BLaER1 treated with 17β-estradiol and CSF1 and Interleukin-3, amounts not matched to agents 10 nM and 100 nM (cell line): ENCODE measurements at regions not wholly inside any gene's neighbourhood (a gene's known extent, or its start where the extent isn't known, plus 50 kb on each side); places are given as distances from the start of the nearest gene placed in this dataset.

Source experiments
- H3K27ac ChIP-seq, 11 experiments: shearing (Covaris generic); formaldehyde crosslinking; 2 replicates each; pipeline ENCODE4 v1.8.1; 2022
- H3K27me3 ChIP-seq, 11 experiments: shearing (Covaris generic); formaldehyde crosslinking; 2 replicates each; pipeline ENCODE4 v1.8.1; 2022
- H3K36me3 ChIP-seq, 11 experiments: shearing (Covaris generic); formaldehyde crosslinking; 2 replicates each; pipeline ENCODE4 v1.8.1; 2022
- H3K4me1 ChIP-seq, 10 experiments: shearing (Covaris generic); formaldehyde crosslinking; 2 replicates each; pipeline ENCODE4 v1.8.1; 2022
- H3K4me2 ChIP-seq, 11 experiments: shearing (Covaris generic); formaldehyde crosslinking; 2 replicates each; pipeline ENCODE4 v1.8.1; 2022
- H3K4me3 ChIP-seq, 10 experiments: shearing (Covaris generic); formaldehyde crosslinking; 2 replicates each; pipeline ENCODE4 v1.8.1; 2022
- H3K9ac ChIP-seq, 11 experiments: shearing (Covaris generic); formaldehyde crosslinking; 2 replicates each; pipeline ENCODE4 v1.8.1; 2022
- H3K9me3 ChIP-seq, 11 experiments: shearing (Covaris generic); formaldehyde crosslinking; replicated peaks in 1 of 11; 2 replicates each; pipeline ENCODE4 v1.8.1; 2022
- H4K20me1 ChIP-seq, 11 experiments: shearing (Covaris generic); formaldehyde crosslinking; 2 replicates each; pipeline ENCODE4 v1.8.1; 2022
- Cebpa-rat ChIP-seq, 11 experiments: shearing (Covaris generic); IDR thresholded peaks; 2 replicates each; pipeline ENCODE4 v1.8.1; 2022

GRCh38 chr14:100981809-100982208, 78.3 kb upstream of the RTL1 start:
- Histone ChIP-seq H3K4me2 (no peak overlapping the region), H4K20me1 (no peaks in the 10 kb centered on the region), H3K4me1 (no peaks in the 10 kb centered on the region), H3K9me3 (no peaks in the 10 kb centered on the region), H3K4me3 (no peak overlapping the region), H3K27me3 (no peaks in the 10 kb centered on the region), H3K27ac (no peak overlapping the region), H3K9ac (no peak overlapping the region), H3K36me3 (no peaks in the 10 kb centered on the region)
- TF ChIP-seq Cebpa-rat (IDR thresholded peaks at IDR 0.05): no peak

GRCh38 chr14:100982353-100982752, 78.8 kb upstream of the RTL1 start:
- Histone ChIP-seq H3K9me3 (no peaks in the 10 kb centered on the region), H3K27ac (no peak overlapping the region), H3K27me3 (no peaks in the 10 kb centered on the region), H3K4me2 (no peak overlapping the region), H3K4me1 (no peaks in the 10 kb centered on the region), H3K36me3 (no peaks in the 10 kb centered on the region), H3K4me3 (no peak overlapping the region), H3K9ac (no peak overlapping the region), H4K20me1 (no peaks in the 10 kb centered on the region)
- TF ChIP-seq Cebpa-rat (IDR thresholded peaks at IDR 0.05): no peak

GRCh38 chr14:100982762-100983161, 79.2 kb upstream of the RTL1 start:
- H3K4me3 ChIP-seq: no peak overlapping the region

GRCh38 chr14:100983710-100984109, 80.2 kb upstream of the RTL1 start:
- Histone ChIP-seq H3K27ac (no peak overlapping the region), H3K36me3 (no peaks in the 10 kb centered on the region), H3K4me2 (no peak overlapping the region)

More at GRCh38 chr14:100982762-100983161, 79.2 kb upstream of the RTL1 start:
- H3K9ac ChIP-seq: no peak overlapping the region
- no peaks in the 10 kb centered on the region for H4K20me1 ChIP-seq
- no peak overlapping the region for H3K27ac ChIP-seq
- no peak overlapping the region for H3K4me2 ChIP-seq
- H3K9me3 ChIP-seq: no peaks in the 10 kb centered on the region
- TF ChIP-seq Cebpa-rat (IDR thresholded peaks at IDR 0.05): no peak
- H3K4me1 ChIP-seq: no peaks in the 10 kb centered on the region
- H3K36me3 ChIP-seq: no peaks in the 10 kb centered on the region
- H3K27me3 ChIP-seq: no peaks in the 10 kb centered on the region

GRCh38 chr14:100988011-100988410, 84.5 kb upstream of the RTL1 start:
- no peak overlapping the region for H3K27ac ChIP-seq
- H4K20me1 ChIP-seq: no peaks in the 10 kb centered on the region
- H3K4me3 ChIP-seq: no peak overlapping the region
- no peak for TF ChIP-seq Cebpa-rat (IDR thresholded peaks at IDR 0.05)
- H3K27me3 ChIP-seq: no peaks in the 10 kb centered on the region
- H3K4me1 ChIP-seq: no peaks in the 10 kb centered on the region; a peak in 1 of 20 replicates
- H3K9me3 ChIP-seq: no peaks in the 10 kb centered on the region
- H3K9ac ChIP-seq: no peak overlapping the region
- H3K4me2 ChIP-seq: no peak overlapping the region
- H3K36me3 ChIP-seq: no peaks in the 10 kb centered on the region

More at GRCh38 chr14:100983710-100984109, 80.2 kb upstream of the RTL1 start:
- no peak overlapping the region for H3K4me3 ChIP-seq
- H3K27me3 ChIP-seq: no peaks in the 10 kb centered on the region
- no peaks in the 10 kb centered on the region for H3K4me1 ChIP-seq
- H3K9ac ChIP-seq: no peak overlapping the region
- no peaks in the 10 kb centered on the region for H4K20me1 ChIP-seq
- H3K9me3 ChIP-seq: no peaks in the 10 kb centered on the region
- no peak for TF ChIP-seq Cebpa-rat (IDR thresholded peaks at IDR 0.05)

- Histone ChIP-seq H3K4me2 (no peak overlapping the region), H3K27me3 (no peaks in the 10 kb centered on the region), H3K27ac (no peak overlapping the region), H3K9ac (no peak overlapping the region), H3K4me3 (no peak overlapping the region), H4K20me1 (no peaks in the 10 kb centered on the region), H3K9me3 (no peaks in the 10 kb centered on the region), H3K36me3 (no peaks in the 10 kb centered on the region), H3K4me1 (no peaks in the 10 kb centered on the region; a peak in 1 of 20 replicates)
- TF ChIP-seq Cebpa-rat (IDR thresholded peaks at IDR 0.05): no peak
Measured at GRCh38 chr14:100988411-100988900, 84.9 kb upstream of the RTL1 start.

GRCh38 chr14:100988956-100989355, 85.4 kb upstream of the RTL1 start:
- Histone ChIP-seq H3K4me2 (no peak overlapping the region), H3K4me3 (no peak overlapping the region), H4K20me1 (no peaks in the 10 kb centered on the region), H3K36me3 (no peaks in the 10 kb centered on the region), H3K27me3 (no peaks in the 10 kb centered on the region), H3K9me3 (no peaks in the 10 kb centered on the region), H3K4me1 (peaks cover 0 to 2% (median 0%) of the 10 kb centered on the region in 10 experiments; a peak in 3 of 20 replicates), H3K27ac (no peak overlapping the region), H3K9ac (no peak overlapping the region)
- no peak for TF ChIP-seq Cebpa-rat (IDR thresholded peaks at IDR 0.05)

- H3K27me3 ChIP-seq: no peaks in the 10 kb centered on the region
- no peak for TF ChIP-seq Cebpa-rat (IDR thresholded peaks at IDR 0.05)
- no peak overlapping the region for H3K4me3 ChIP-seq
- H4K20me1 ChIP-seq: no peaks in the 10 kb centered on the region
- H3K4me2 ChIP-seq: no peak overlapping the region
- H3K9ac ChIP-seq: no peak overlapping the region
- H3K4me1 ChIP-seq: peaks cover 0 to 9% (median 0%) of the 10 kb centered on the region in 10 experiments; a peak in 4 of 20 replicates
- H3K36me3 ChIP-seq: no peaks in the 10 kb centered on the region
- H3K9me3 ChIP-seq: 0 out of 22 replicates have a peak, but pooled peaks cover 0 to 4% (median 0%) of the 10 kb centered on the region in 11 experiments
- H3K27ac ChIP-seq: no peak overlapping the region
Measured at GRCh38 chr14:100989924-100990323, 86.4 kb upstream of the RTL1 start.

GRCh38 chr14:100994082-100994481, 90.6 kb upstream of the RTL1 start:
- no peak overlapping the region for H3K4me3 ChIP-seq
- no peaks in the 10 kb centered on the region for H4K20me1 ChIP-seq
- H3K9me3 ChIP-seq: peaks cover 0 to 4% (median 0%) of the 10 kb centered on the region in 11 experiments; a peak in 2 of 22 replicates
- peak overlapping the region in 3 of 11 experiments; percentile 11 to 25 (median 24); a peak in 3 of 22 replicates for H3K4me2 ChIP-seq
- H3K36me3 ChIP-seq: no peaks in the 10 kb centered on the region
- H3K9ac ChIP-seq: no peak overlapping the region
- H3K4me1 ChIP-seq: peaks cover 0 to 9% (median 0%) of the 10 kb centered on the region in 10 experiments; a peak in 4 of 20 replicates
- no peaks in the 10 kb centered on the region for H3K27me3 ChIP-seq
- no peak overlapping the region; a peak in 1 of 22 replicates for H3K27ac ChIP-seq
- TF ChIP-seq Cebpa-rat (IDR thresholded peaks at IDR 0.05): no peak

GRCh38 chr14:100994756-100995330, 91.3 kb upstream of the RTL1 start:
- Histone ChIP-seq H3K36me3 (no peaks in the 10 kb centered on the region), H3K4me2 (0 out of 22 replicates have a peak overlapping the region, but pooled peaks of 2 of the 11 experiments have one; percentile 11 to 25), H3K27ac (no peak overlapping the region), H3K4me1 (peaks cover 0 to 9% (median 0%) of the 10 kb centered on the region in 10 experiments; a peak in 4 of 20 replicates), H4K20me1 (no peaks in the 10 kb centered on the region), H3K4me3 (no peak overlapping the region), H3K9me3 (peaks cover 0 to 4% (median 0%) of the 10 kb centered on the region in 11 experiments; a peak in 2 of 22 replicates), H3K9ac (no peak overlapping the region), H3K27me3 (no peaks in the 10 kb centered on the region)
- no peak for TF ChIP-seq Cebpa-rat (IDR thresholded peaks at IDR 0.05)
